Left cardiac atrium (tissue), 4 donors: ENCODE measurements at regions not wholly inside any gene's neighbourhood (a gene's known extent, or its start where the extent isn't known, plus 50 kb on each side); places are given as distances from the start of the nearest gene placed in this dataset.
A peak's percentile ranks its signal among the peaks of the same experiment; 100 is the strongest.

ENCODE experiments used
- ATAC-seq, 2 donors: fragments of 200-7000 bp; cut with Tn5 transposase; one replicate each; pipeline ENCODE4 v1.9.1; 2020; ENCODE audit warnings: mild to moderate bottlenecking in 2 of 2, moderate library complexity in 2 of 2
- DNase-seq: peaks from one replicate; pipeline ENCODE4 v3.0.0-alpha.2; 2020
- intact Hi-C, 2 donors: fragments of 100-400 bp; cut with DNase I; formaldehyde crosslinking; loops; one replicate each; pipeline versions ENCODE4 v1.14.1 to v1.15.1; 2022 to 2023
- donor health status: DM: no; HTN: yes; CAD: no.
- donor health status: DM: no; HTN: yes; CAD: no; lungs with severe emphysema.
- donor health status: DM: yes; HTN: yes; CAD: no.
- donor health status: Dilated cardiomyopathy.

GRCh38 chr16:86812363-86812970, 234.1 kb downstream of the FOXL1 start:
- intact Hi-C loops: no loop called here
- DNase-seq: no peak
- no peak for ATAC-seq

DNA sequence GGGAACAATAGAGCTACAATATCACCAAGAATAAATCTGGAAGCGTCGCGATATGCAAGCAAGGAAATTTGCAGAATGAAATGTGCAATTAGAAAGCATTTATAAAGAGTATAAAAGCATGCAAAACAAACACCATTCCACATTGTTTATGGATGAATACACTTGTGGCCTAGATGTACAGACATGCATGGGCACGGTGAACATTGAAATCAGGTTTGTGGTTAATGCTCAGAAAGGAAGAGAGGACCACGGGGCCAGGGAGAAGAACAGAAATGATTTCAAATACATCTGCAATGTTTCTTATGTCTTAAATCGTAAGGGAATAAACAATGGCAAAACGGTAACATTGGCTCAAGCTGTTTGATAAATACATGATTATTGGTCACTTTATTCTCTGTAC, 235.9 kb downstream of the FOXL1 start:
- ATAC-seq (no peak), DNase-seq (no peak)
- intact Hi-C loops: no loop called here

DNA sequence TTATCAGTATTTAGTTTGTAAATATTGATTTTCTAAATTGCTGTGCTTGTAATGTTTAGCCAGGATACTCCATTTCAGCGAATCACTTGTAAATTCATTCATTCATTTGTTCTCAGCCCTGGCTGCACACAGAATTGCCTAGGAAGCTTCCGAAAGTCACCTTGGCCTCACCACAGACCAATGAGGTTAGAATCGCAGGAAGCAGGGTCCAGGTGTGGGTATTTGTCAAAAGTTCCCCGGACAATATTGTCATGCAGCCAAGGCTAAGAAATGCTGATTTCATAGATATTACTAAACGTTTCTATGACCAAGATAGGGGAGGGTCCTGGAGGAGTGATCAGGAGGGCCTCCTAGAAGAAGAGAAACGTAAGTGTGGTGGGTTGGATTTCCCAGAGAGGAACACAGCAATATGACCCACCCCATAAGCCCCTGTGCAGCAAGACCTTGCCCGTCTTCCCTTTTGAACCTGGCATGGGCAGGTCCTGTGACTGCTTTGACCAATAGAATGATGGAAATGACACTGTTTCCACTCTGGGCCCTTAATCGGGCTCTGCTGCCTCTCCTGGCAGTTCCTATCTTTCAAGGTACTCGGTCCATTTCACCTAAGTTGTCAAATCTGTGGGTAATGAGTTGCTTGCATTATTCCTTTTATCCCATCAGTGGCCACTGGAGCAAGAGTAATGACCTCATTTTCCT, 238.7 kb downstream of the FOXL1 start:
- no peak for DNase-seq
- intact Hi-C loops: no loop called here
- ATAC-seq: no peak

DNA sequence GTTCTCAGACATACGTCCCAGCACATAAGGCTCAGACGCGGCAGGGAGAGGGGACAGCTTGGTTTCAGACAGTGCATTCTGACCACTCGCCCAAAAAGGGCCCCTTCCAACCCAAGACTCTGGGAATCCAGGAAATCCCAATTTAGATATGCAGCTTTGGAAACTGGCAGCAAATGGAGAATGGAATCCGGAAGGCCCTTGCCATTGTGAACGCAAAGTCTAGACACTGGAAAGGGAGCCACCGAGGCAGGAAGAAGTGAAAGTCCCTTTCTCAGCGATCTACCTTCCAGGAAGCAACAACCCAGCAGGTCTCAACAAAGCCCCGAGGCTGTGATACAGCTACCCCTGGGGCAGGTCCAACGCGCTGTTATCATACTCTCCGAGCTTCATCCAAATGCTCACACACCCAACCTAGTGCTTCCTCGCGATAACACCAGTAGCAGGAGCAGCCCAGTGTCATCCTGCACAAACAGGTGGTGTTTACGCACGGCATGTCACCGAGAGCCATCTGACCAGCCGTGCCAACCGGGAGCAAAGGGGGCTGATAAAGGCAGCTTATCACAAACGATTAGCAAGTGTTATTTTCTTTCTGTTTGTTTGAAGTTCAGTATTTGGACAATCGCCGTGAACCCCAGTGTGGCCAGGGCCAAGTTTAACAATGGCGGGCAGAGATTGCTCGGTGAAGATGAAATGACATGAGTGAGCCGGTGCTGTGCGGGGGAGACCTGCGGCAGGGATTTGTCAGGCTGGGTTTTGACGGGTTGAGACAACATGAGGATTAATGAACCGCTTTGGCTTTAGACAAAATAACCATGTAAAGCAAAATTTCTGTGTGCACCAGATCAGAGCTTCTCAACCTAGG, 240.6 kb downstream of the FOXL1 start:
- DNase-seq: peak; percentile 54
- intact Hi-C loops: no loop called here
- peak; percentile 51 for ATAC-seq

DNA sequence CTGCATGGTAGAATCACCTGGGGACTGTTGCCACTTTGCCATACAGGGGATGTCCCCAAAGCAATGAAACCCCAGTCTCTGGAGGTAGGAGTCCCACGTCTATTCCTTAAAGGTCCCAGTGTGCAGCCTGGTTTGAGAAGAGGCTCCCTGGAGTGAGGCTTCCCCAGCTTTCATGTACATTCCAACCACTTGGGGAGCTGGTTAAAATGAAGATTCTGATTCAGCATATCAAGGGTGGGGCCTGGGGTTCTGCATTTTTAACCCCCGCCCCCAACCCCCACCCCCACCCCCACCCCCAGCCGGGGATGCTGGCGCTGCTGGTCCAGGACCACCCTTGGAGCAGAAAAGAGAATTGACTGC, 241.2 kb downstream of the FOXL1 start:
- DNase-seq: no peak
- peak; percentile 29 to 38 for ATAC-seq
- intact Hi-C loops: no loop called here

- ATAC-seq (no peak), DNase-seq (no peak)
- intact Hi-C loops: no loop called here
Measured at GRCh38 chr16:86821895-86822294, 243.5 kb downstream of the FOXL1 start.

GRCh38 chr16:86823125-86823524, 244.8 kb downstream of the FOXL1 start:
- ATAC-seq: no peak

DNA sequence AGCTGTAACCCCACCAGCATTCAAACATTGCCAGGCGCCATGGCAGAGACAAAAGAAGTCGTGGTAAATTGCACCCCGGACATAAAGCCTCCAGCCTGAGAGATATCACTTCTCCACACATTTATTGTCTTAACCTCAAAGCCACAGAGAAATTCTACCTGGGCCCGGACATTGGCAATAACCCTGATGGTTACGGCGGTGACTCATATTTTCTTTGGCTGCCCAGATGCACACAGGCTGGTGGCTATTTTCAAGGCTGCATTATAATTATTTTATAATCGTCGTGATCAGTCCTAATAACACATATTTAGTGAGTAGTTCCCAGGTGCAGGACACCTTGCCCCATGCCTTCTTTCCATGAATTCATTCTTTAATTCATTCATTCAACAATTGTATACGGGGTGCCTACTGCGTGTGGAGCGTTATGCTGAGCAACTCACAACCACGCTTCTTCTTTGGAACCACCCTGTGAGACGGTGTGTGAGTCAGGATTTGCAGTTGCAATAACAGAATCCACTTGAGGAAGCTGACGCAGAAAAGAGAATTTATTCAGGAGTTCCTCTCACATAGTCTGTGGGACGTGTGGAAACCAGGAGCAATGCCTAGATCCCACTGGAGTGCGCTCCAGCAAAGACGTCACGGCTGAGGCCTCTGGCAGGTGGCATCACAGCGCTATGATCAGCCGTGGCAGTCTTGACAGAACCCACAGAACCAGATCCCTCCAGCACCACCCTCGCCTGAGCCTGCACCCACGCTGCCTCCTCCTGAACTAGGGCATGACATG, 245.7 kb downstream of the FOXL1 start:
- intact Hi-C loops: no loop called here
- no peak for ATAC-seq

More at GRCh38 chr16:86823125-86823524, 244.8 kb downstream of the FOXL1 start:
- no peak for DNase-seq
- intact Hi-C loops: no loop called here

GRCh38 chr16:86824751-86825296, 246.5 kb downstream of the FOXL1 start:
- intact Hi-C loops: no loop called here
- no peak for ATAC-seq
- no peak for DNase-seq

More for the DNA sequence above, 245.7 kb downstream of the FOXL1 start:
- DNase-seq: no peak

DNA sequence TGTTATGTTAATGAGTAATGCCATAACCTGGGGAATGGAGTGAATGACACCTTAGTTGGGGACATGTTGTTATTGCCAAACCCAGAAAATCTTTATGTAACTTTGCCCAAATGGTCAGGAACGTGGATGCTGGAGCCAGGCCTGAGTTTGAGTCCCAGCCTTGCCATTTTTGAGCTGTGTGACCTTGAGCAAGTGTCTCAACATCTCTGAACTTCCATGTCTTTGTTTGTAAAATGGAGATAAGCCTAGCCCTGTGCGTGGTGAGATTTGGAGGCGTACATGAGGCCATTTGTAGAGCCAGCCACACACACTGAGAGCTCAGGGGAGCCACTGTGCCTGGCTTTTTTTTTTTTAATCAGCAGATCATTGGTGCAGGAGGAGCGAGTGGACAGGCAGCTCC, 247.3 kb downstream of the FOXL1 start:
- no peak for ATAC-seq
- intact Hi-C loops: no loop called here
- DNase-seq: no peak

DNA sequence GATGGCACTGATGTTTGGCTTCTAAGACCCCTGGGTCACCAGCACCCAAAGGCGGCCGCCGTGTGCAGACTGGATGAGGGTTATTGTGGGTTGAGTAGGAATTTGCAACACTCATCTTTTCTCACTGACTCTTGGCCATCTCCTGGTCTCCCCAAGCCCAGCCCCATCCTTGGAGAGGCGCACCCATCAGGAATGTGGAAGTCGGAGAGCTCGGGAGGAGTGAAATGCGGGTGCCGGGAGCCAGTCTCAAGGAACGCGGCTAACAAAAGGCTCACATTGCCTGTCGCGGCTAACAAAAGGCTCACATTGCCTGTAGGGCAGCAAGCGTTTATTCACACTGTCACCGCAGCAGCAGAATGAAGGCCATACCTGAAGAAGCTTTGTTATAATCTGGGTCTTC, 248.6 kb downstream of the FOXL1 start:
- intact Hi-C loops: no loop called here
- ATAC-seq (no peak), DNase-seq (no peak)

DNA sequence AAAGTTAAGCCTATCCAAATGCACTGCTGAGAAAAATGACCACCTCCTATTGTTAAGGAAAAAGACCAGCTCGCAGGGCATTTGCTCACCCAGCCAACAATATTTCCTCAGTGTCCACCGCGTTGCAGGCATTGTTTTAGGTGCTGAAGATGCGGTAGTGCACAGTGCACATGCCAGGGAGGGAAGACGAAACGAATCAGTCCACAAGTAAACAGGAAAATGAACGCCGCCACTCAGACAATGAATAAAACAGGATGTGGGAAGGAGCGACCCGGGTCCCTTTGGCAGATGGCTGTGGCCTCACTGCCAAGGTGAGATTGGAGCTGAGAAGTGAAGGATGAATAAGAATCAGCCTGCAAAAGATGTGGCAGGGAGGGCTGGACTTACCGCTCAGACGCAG, 249.2 kb downstream of the FOXL1 start:
- intact Hi-C loops: no loop called here
- no peak for DNase-seq
- ATAC-seq: no peak

GRCh38 chr16:86828202-86828601, 249.9 kb downstream of the FOXL1 start:
- ATAC-seq (no peak), DNase-seq (no peak)
- intact Hi-C loops: no loop called here

GRCh38 chr16:86828653-86829052, 250.3 kb downstream of the FOXL1 start:
- intact Hi-C loops: no loop called here
- ATAC-seq (no peak), DNase-seq (no peak)

GRCh38 chr16:86831366-86831765, 253.0 kb downstream of the FOXL1 start:
- no peak for DNase-seq
- intact Hi-C loops: no loop called here
- ATAC-seq: no peak

- DNase-seq: no peak
- intact Hi-C loops: no loop called here
- peak; percentile 19 to 52 for ATAC-seq
Measured at GRCh38 chr16:86833136-86833535, 254.8 kb downstream of the FOXL1 start.

DNA sequence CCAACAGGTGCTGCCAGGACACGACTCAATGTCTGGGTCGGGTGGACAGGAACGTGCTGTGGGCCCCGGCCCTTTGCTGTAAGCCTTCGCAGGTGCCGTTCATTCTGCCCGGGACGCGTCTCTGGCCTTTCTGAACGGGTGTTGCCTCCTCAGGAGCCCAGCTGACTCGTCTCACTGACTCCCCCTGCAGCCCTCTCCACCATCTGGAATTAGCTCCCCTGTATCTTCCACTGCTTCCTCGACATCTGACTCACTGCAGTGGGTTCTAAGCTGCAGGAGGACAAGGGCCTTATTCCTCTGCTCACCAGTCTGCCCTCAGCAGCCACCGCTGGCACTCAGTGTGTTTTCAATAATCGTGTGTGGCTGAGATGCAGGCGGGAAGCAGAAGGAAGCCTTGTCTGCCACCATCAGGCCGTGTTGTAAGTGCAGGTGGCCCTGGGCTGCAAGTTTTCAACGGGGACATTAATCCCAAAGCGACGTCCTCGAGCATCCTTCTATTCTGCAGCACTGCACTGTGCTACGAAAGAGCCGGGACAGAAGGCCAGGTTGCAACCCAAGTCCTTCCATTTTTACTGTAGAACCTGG, 256.2 kb downstream of the FOXL1 start:
- intact Hi-C loops: no loop called here
- ATAC-seq (no peak), DNase-seq (no peak)

- intact Hi-C loops: no loop called here
- no peak for ATAC-seq
- DNase-seq: no peak
Measured at GRCh38 chr16:86835982-86836381, 257.6 kb downstream of the FOXL1 start.

- intact Hi-C loops: no loop called here
Measured at GRCh38 chr16:86836503-86837129, 258.3 kb downstream of the FOXL1 start.

More at GRCh38 chr16:86836503-86837129, 258.3 kb downstream of the FOXL1 start:
- ATAC-seq: peak; percentile 38 to 63
- no peak for DNase-seq
